ACC112 (cell line): ENCODE measurements at regions not wholly inside any gene's neighbourhood (a gene's known extent, or its start where the extent isn't known, plus 50 kb on each side); places are given as distances from the start of the nearest gene placed in this dataset.

ENCODE experiments used
- H2AFZ ChIP-seq: fragments of 200-600 bp; sonication (generic); one replicate; pipeline ENCODE4 v1.6.0; 2017; ENCODE audit warnings: antibody characterized with exemption, low read length; ENCODE audit not compliant: unreplicated experiment
- H3K27ac ChIP-seq: fragments of 200-600 bp; sonication (generic); 2 replicates; pipeline ENCODE4 v1.5.1; 2014; ENCODE audit warnings: low read depth, mild to moderate bottlenecking, antibody characterized with exemption, low read length, moderate library complexity
- H3K27me3 ChIP-seq: fragments of 200-600 bp; sonication (generic); 2 replicates; pipeline ENCODE4 v1.6.1; 2014; ENCODE audit warnings: mild to moderate bottlenecking, antibody characterized with exemption, low read length, moderate library complexity, mixed read lengths; ENCODE audit not compliant: insufficient read depth
- H3K36me3 ChIP-seq: fragments of 200-600 bp; sonication (generic); 2 replicates; pipeline ENCODE4 v1.6.1; 2016; ENCODE audit warnings: mild to moderate bottlenecking, antibody characterized with exemption, low read length, moderate library complexity, mixed read lengths; ENCODE audit not compliant: insufficient read depth
- H3K4me1 ChIP-seq: fragments of 200-600 bp; sonication (generic); one replicate; pipeline ENCODE4 v1.6.1; 2016; ENCODE audit warnings: low read length, mixed read lengths; ENCODE audit not compliant: insufficient read depth, unreplicated experiment, control insufficient read depth
- H3K4me3 ChIP-seq: fragments of 200-600 bp; sonication (generic); 2 replicates; pipeline ENCODE4 v1.5.1; 2014; ENCODE audit warnings: mild to moderate bottlenecking, low read depth, low read length
- H3K79me2 ChIP-seq: fragments of 200-600 bp; sonication (generic); one replicate; pipeline ENCODE4 v1.6.0; 2016; ENCODE audit warnings: low read length; ENCODE audit not compliant: control insufficient read depth, unreplicated experiment, insufficient read depth

DNA sequence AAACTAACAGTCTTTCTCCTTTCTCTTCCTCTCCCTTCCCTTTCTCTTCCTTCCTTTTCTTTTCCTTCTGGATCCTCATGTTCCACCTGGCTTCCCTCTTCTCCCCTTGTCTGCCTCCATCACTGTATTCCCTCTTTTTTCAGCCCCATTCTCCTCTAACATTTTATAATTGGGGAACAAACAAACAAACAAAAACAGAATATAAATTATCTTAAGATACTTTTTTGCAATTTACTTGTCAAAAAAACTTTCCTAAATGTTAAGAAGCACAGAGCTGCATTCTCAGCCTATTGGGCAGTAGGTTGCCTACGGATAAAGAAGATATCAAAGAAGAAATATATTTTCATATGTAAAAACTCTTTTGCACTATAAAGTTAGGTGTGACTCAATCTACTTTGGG is 1382.2 kb upstream of the MIR17HG start:
- Histone ChIP-seq H3K79me2 (no peaks in the 10 kb centered on the region), H3K27me3 (no peaks in the 10 kb centered on the region), H3K27ac (no peak overlapping the region), H3K4me1 (peaks cover 4% of the 10 kb centered on the region), H2AFZ (no peak overlapping the region), H3K4me3 (no peak overlapping the region), H3K36me3 (no peaks in the 10 kb centered on the region)

DNA sequence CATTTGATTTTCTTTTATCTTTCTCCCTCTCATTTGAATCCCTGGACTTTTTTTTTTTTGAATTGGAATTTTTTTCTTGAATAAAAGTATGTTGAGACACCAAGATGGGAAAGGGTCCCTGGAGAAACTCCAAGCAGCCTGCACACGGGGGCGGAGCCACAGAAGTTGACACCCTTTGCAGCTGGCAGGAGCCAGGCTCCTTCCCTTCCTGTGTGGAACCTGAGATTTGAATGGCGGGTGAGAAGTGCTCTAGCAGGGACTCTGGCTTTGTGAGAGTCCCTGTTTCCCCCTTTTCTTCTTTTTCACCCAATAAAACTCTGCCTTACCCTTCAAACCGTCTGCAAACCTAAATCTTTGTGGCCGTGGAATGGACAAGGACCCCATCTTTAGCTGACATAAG is 1381.0 kb upstream of the MIR17HG start:
- H3K36me3 ChIP-seq, result no peaks in the 10 kb centered on the region
- no peak overlapping the region for H2AFZ ChIP-seq
- H3K4me3 ChIP-seq, result no peak overlapping the region
- no peaks in the 10 kb centered on the region for H3K27me3 ChIP-seq
- no peaks in the 10 kb centered on the region for H3K79me2 ChIP-seq
- peaks cover 4% of the 10 kb centered on the region for H3K4me1 ChIP-seq
- no peak overlapping the region for H3K27ac ChIP-seq

DNA sequence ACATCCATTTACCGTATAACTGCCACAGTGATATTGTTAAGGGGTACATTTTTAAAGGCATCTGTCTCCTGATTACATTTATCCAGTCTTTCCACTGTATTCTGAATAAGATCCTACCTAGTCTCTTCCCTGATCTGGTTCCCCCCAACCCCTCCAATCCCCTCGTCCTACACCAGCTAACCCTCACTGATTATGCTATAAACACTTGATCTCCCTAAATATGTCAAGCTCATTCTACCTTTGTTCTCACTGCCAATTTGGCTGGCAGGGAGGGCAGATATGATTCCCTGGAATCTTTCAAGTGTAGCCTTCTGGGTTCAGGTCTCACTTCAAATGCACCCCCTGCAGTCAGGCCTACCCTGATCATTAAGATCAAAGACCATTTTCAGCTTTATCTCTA is 1379.8 kb upstream of the MIR17HG start:
- no peaks in the 10 kb centered on the region for H3K79me2 ChIP-seq
- H2AFZ ChIP-seq, result no peak overlapping the region

DNA sequence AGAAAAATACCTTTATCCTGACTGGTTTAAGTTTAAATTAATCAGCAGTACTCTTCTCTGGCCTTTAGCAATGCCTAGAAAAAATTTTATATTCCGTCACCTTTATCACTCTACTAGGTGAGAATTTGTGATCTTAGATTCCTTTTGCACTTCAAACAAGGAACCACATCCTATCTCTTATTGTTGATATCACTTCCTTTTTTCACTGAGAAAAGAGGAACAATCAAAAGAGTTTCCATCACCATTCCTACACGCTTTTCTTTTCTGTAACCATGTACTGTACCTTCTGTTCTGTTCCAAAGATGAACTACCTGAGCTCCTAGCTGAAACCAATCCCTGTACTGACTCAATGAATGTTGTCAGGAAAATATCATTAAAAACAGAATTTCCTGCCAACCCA is 1379.0 kb upstream of the MIR17HG start:
- Histone ChIP-seq H3K4me3 (no peak overlapping the region), H3K27ac (no peak overlapping the region), H3K36me3 (no peaks in the 10 kb centered on the region), H2AFZ (no peak overlapping the region), H3K4me1 (peaks cover 4% of the 10 kb centered on the region), H3K27me3 (no peaks in the 10 kb centered on the region), H3K79me2 (no peaks in the 10 kb centered on the region)

More for the DNA sequence above, 1379.8 kb upstream of the MIR17HG start:
- H3K4me3 ChIP-seq, result no peak overlapping the region
- H3K4me1 ChIP-seq, result peaks cover 4% of the 10 kb centered on the region
- H3K27me3 ChIP-seq, result no peaks in the 10 kb centered on the region
- H3K27ac ChIP-seq, result no peak overlapping the region
- H3K36me3 ChIP-seq, result no peaks in the 10 kb centered on the region

DNA sequence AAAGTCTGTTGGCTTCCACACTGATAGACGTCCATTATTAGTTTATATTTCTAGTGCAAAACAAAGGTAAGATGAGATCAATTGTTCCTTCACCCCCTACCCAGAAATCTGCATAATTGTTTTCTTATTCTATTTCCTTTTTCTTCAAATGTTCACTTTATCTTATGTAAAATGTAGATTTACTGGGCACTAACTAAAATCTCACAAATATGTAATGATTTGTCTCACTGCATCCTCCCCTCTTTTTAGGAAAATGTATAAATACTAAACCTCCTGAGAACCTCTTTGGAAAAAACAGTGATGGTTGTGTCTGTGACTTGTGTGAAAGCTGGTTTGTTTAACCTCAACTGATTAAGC is 1377.2 kb upstream of the MIR17HG start:
- Histone ChIP-seq H3K4me1 (peaks cover 4% of the 10 kb centered on the region), H3K27ac (no peak overlapping the region), H3K36me3 (no peaks in the 10 kb centered on the region), H3K27me3 (no peaks in the 10 kb centered on the region), H3K79me2 (no peaks in the 10 kb centered on the region), H2AFZ (no peak overlapping the region), H3K4me3 (no peak overlapping the region)

DNA sequence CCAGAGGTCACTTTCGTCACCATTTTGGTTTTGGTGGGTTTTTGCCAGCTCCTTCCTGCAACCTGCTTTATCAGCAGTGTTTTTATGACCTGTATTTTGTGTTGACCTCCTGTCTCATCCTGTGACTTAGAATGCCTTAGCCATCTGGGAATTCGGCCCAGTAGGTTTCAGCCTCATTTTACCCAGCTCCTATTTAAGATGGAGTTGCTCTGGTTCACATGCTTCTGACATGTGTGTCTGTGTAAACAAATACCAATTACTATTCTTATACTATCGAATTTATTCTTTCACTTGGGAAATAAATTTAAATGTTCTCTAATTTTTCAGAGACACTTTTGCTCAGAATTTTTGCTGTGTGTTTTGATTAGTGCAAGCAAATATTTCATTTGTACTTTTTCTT is 1370.3 kb upstream of the MIR17HG start:
- H3K79me2 ChIP-seq, result no peaks in the 10 kb centered on the region
- H2AFZ ChIP-seq, result no peak overlapping the region
- no peaks in the 10 kb centered on the region for H3K36me3 ChIP-seq
- H3K4me3 ChIP-seq, result no peak overlapping the region
- no peak overlapping the region for H3K27ac ChIP-seq
- peaks cover 6% of the 10 kb centered on the region for H3K4me1 ChIP-seq
- no peaks in the 10 kb centered on the region for H3K27me3 ChIP-seq

DNA sequence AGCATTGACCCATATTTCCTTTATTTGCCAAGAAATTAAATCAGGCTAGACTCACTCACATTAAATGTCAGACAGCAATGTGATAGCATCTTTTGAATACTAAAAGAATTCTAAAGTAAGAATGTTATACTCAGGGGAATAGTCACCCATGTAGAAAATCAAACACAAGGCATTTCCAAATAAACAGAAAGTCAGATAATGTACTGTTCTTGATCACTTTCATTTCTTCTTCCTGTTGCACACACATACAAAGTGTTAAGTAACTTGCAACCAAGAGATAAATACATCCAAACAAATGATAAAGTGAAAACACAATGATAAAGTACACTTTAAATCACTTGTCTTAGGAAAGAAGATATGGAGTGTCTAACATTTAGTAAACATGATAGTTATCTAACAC is 1366.6 kb upstream of the MIR17HG start:
- H3K4me3 ChIP-seq, result no peak overlapping the region
- no peaks in the 10 kb centered on the region for H3K27me3 ChIP-seq
- H3K27ac ChIP-seq, result no peak overlapping the region
- peaks cover 14% of the 10 kb centered on the region for H3K4me1 ChIP-seq
- H3K36me3 ChIP-seq, result no peaks in the 10 kb centered on the region
- H3K79me2 ChIP-seq, result no peaks in the 10 kb centered on the region
- H2AFZ ChIP-seq, result peak overlapping the region; percentile 35

DNA sequence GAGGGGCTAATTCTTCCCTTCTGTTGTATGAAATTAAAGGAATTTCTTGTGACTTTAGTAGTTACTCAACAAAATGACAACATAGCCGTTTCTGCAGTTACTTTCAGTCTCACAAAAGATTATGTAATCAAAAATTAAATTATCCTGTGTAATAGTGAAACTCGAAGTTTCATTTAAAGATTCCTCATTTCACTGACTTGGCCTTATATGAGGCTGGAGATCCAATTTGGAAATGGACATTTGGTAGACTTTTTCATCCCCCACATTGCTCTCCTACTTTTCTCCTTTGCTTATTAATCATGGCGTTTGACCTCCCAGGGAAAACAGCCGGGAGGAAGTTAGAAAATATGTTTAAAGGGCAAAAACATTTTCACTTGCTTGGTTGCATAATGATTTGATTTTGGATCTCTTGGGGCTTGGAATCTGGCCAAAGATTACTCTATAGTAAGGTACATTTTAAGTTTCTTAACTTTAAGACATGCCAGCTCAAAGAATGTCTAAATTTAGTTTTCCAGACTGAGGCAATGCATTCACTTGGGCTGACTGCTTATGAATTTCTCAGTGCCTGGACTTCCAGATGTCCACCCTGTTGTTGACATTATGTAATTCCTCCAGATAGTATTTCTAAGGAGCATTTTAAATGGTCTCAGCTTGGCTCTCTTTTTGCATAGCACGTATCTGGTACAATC is 1364.9 kb upstream of the MIR17HG start:
- Histone ChIP-seq H3K4me1 (peaks cover 14% of the 10 kb centered on the region), H3K79me2 (no peaks in the 10 kb centered on the region), H3K27ac (peak overlapping the region; percentile 57), H2AFZ (peak overlapping the region; percentile 91), H3K36me3 (no peaks in the 10 kb centered on the region), H3K4me3 (peak overlapping the region; percentile 58), H3K27me3 (no peaks in the 10 kb centered on the region)

DNA sequence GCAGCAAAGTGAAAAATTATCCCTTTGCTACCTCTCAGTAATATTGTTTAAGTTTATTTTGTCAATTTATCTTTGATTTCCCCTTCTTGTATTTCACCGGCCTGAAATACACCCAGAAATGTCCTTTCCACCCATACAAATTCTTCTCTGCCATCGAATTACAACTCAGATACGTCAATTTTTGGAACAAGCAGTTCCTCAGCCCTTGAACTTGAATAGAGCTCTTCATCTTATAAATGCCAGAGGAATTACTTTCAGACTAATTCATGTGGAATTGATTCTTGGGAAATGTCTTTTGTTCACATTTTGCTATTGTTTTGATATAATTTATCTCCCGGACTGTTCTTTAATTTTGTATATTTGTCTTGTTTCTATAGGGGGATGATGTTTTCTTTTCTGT is 1359.3 kb upstream of the MIR17HG start:
- H3K27ac ChIP-seq, result no peak overlapping the region
- no peak overlapping the region for H3K4me3 ChIP-seq
- H3K4me1 ChIP-seq, result peaks cover 1% of the 10 kb centered on the region
- no peaks in the 10 kb centered on the region for H3K79me2 ChIP-seq
- H3K27me3 ChIP-seq, result no peaks in the 10 kb centered on the region
- H2AFZ ChIP-seq, result peak overlapping the region; percentile 39
- no peaks in the 10 kb centered on the region for H3K36me3 ChIP-seq

DNA sequence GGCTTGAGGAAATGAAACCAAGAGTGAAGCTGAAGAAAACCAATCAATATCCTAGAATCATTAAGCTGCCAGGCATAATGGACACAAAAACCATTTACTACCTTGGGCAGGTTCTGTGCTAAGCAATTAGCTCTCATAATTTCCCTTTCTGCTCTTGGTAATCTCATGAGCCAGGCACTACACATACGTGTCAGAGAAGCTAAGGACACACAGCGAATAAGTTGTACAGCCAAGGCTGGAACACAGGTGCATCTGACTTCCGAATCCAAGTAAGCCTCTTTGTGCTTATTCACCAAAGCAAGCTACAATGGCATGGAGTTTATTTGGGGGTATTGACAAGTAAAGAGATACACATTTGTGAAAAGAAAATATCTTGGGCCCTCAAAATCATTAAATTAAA is 1343.9 kb upstream of the MIR17HG start:
- Histone ChIP-seq H3K27me3 (no peaks in the 10 kb centered on the region), H3K4me1 (peaks cover 6% of the 10 kb centered on the region), H3K4me3 (no peak overlapping the region), H3K36me3 (no peaks in the 10 kb centered on the region), H3K27ac (no peak overlapping the region), H3K79me2 (no peaks in the 10 kb centered on the region), H2AFZ (no peak overlapping the region)

DNA sequence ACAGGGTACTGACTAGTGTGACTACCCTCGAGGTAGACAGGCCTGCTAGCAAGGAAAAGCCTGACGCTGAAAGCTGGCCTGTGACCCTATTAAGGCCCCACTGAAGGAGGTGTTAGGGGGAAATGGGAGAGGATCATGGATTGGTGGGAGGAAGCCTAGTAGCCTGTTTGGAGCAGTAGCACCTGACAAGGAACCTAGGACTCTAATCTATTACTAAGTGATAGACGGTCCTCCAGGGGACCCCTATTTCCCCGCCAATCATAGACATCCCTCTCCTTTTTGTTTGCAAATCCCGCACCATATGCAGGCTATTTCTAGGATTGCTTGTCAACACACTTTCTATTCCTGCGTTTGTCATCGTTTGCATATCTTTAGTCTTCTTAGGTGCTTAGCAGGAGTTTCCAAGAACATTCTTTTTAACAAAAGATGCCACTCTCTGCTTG is 1338.8 kb upstream of the MIR17HG start:
- H3K27ac ChIP-seq, result no peak overlapping the region
- no peaks in the 10 kb centered on the region for H3K27me3 ChIP-seq
- no peaks in the 10 kb centered on the region for H3K79me2 ChIP-seq
- H3K4me1 ChIP-seq, result no peaks in the 10 kb centered on the region
- H2AFZ ChIP-seq, result peak overlapping the region; percentile 60
- H3K36me3 ChIP-seq, result no peaks in the 10 kb centered on the region
- no peak overlapping the region for H3K4me3 ChIP-seq
